K562 (cell line): ENCODE measurements at regions not wholly inside any gene's neighbourhood (a gene's known extent, or its start where the extent isn't known, plus 50 kb on each side); places are given as distances from the start of the nearest gene placed in this dataset.

Experiments
- CTCF ChIP-seq, 3 experiments: IDR thresholded peaks in 2 of 3; conservative IDR thresholded peaks in 1 of 3; 2 replicates each; pipeline ENCODE4 v1.5.1; 2011 to 2012; ENCODE audit warnings: low read length in 3 of 3, mild to moderate bottlenecking in 3 of 3, control low read depth in 2 of 3, improper control_type of control experiment in 1 of 3, inconsistent platforms in 1 of 3, low read depth in 1 of 3, mixed read lengths in 1 of 3, moderate library complexity in 1 of 3; ENCODE audit not compliant: insufficient read depth in 2 of 3
- GATAD2A ChIP-seq: fragments of 450-650 bp; IDR thresholded peaks from 2 replicates; pipeline ENCODE4 v1.6.1; 2017
- GTF2F1 ChIP-seq: IDR thresholded peaks from 2 replicates; pipeline ENCODE4 v1.6.1; 2011; ENCODE audit warnings: low read depth, low read length, improper control_type of control experiment
- MAFG ChIP-seq: fragments of 450-650 bp; conservative IDR thresholded peaks from 2 replicates; pipeline ENCODE4 v1.6.1; 2016; ENCODE audit warnings: missing genetic modification characterization, missing compliant biosample characterization
- MAFK ChIP-seq: IDR thresholded peaks from 2 replicates; pipeline ENCODE4 v1.6.1; 2011; ENCODE audit warnings: low read length, improper control_type of control experiment
- MGA ChIP-seq: fragments of 450-650 bp; IDR thresholded peaks from 2 replicates; pipeline ENCODE4 v1.6.1; 2016; ENCODE audit warnings: mild to moderate bottlenecking, moderate library complexity
- NR1H2 ChIP-seq: sonication (generic); formaldehyde crosslinking; IDR thresholded peaks from 2 replicates; pipeline ENCODE4 v1.4.0; 2020; ENCODE audit warnings: mild to moderate bottlenecking, missing genetic modification reagents
- POLR2A ChIP-seq: fragments of 450-650 bp; conservative IDR thresholded peaks from 2 replicates; pipeline ENCODE4 v1.6.1; 2016
- RBM22 ChIP-seq: fragments of 200-400 bp; formaldehyde crosslinking; IDR thresholded peaks from 2 replicates; pipeline ENCODE4 v1.6.1; 2018; ENCODE audit warnings: low read length, low read depth; ENCODE audit not compliant: poor library complexity, severe bottlenecking
- TEAD4 ChIP-seq, 2 experiments: sonication (generic) in 1 of 2; formaldehyde crosslinking in 1 of 2; IDR thresholded peaks; 2 replicates each; pipeline versions ENCODE4 v1.6.1 to v1.8.0; 2012 to 2022; ENCODE audit warnings: borderline replicate concordance in 1 of 2, inconsistent platforms in 1 of 2, low read length in 1 of 2, mild to moderate bottlenecking in 1 of 2, missing genetic modification reagents in 1 of 2
- ZKSCAN1 ChIP-seq: fragments of 150-350 bp; IDR thresholded peaks from 2 replicates; pipeline ENCODE4 v1.6.1; 2016; ENCODE audit warnings: low read depth, low read length
- ZNF431 ChIP-seq: sonication (generic); formaldehyde crosslinking; IDR thresholded peaks from 2 replicates; pipeline ENCODE4 v1.8.0; 2022; ENCODE audit warnings: mild to moderate bottlenecking, missing genetic modification reagents

DNA sequence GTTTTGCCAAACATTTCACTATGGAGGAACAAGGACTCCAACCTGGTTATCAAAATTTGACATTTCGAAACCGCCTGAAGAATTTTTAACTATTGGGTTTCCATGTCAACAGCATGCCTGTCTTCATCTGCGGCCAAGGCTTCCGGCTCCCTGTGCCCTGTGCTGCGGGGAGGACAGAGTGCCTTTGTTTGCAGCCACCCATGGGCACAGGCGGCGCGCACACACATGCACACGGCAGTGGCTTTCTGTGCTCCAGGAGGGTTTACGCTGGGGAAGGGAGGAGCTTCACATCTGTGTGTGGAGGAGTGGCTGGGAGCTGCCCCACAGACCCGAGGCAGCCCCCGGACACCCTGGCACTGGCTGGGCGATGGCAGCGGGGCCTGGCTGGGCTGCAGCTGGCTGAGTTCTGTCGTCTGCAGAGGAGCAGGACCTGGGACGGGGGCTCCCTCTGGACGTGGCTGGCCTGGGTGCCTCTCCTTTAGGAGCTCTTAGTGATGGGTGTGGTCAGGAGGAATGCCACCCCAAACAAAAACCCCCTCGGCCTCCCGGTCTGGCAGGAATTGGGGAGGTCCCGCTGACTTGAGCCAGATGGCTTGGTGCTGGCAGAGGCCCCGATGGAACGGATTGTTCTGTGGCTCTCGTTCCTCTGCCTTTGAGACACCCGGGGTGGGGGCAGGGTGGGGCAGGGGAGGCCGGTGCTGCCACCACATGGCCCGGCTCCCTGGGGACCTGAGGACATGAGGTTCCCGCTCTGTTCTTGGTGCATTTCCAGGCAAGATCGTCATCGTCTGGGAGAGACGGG, 1290.9 kb downstream of the BRD1 start:
- TF ChIP-seq ZNF431 (CRISPR knock-in tag) (no peak), CTCF (IDR thresholded peaks at IDR 0.05 in 2 of 3, conservative IDR thresholded peaks at IDR 0.05 in 1 of 3; ENCODE audit: insufficient read depth in 2 of 3, low read depth in 1 of 3, low read length in 3 of 3) (no peak), GTF2F1 (no peak), GATAD2A (no peak), POLR2A (no peak), RBM22 (no peak), ZKSCAN1 (no peak), MAFK (no peak), TEAD4 (IDR thresholded peaks at IDR 0.05; ENCODE audit: low read length) (no peak), TEAD4 (CRISPR knock-in tag; IDR thresholded peaks at IDR 0.05; ENCODE audit: borderline replicate concordance) (no peak), MAFG (tag) (no peak), NR1H2 (CRISPR knock-in tag) (no peak), MGA (no peak)
